KMS-11 (cell line): ENCODE measurements at regions not wholly inside any gene's neighbourhood (a gene's known extent, or its start where the extent isn't known, plus 50 kb on each side); places are given as distances from the start of the nearest gene placed in this dataset.

Experiments
- H2AFZ ChIP-seq: fragments of 200-600 bp; sonication (generic); 2 replicates; pipeline ENCODE4 v1.6.1; 2016; ENCODE audit warnings: antibody characterized with exemption, mixed run types, low read depth
- H3K27ac ChIP-seq: fragments of 200-600 bp; sonication (generic); 2 replicates; pipeline ENCODE4 v1.6.1; 2016; ENCODE audit warnings: mild to moderate bottlenecking, mixed run types
- H3K27me3 ChIP-seq: fragments of 200-600 bp; sonication (generic); 2 replicates; pipeline ENCODE4 v1.6.1; 2017; ENCODE audit warnings: mild to moderate bottlenecking, low read depth, mixed run types, moderate library complexity; ENCODE audit not compliant: insufficient read depth
- H3K36me3 ChIP-seq: fragments of 200-600 bp; sonication (generic); 2 replicates; pipeline ENCODE4 v1.6.1; 2017; ENCODE audit warnings: mild to moderate bottlenecking, mixed run types; ENCODE audit not compliant: insufficient read depth
- H3K4me1 ChIP-seq: fragments of 200-600 bp; sonication (generic); 2 replicates; pipeline ENCODE4 v1.6.1; 2016; ENCODE audit warnings: mild to moderate bottlenecking, low read depth, mixed run types; ENCODE audit not compliant: poor library complexity, severe bottlenecking
- H3K4me2 ChIP-seq: fragments of 200-600 bp; sonication (generic); 2 replicates; pipeline ENCODE4 v1.7.0; 2016; ENCODE audit warnings: mild to moderate bottlenecking, mixed run types
- H3K4me3 ChIP-seq: fragments of 200-600 bp; sonication (generic); IDR thresholded peaks from 2 replicates; pipeline ENCODE4 v1.6.1; 2017; ENCODE audit warnings: low read depth, low read length, mixed read lengths; ENCODE audit not compliant: insufficient read depth
- H3K79me2 ChIP-seq: fragments of 200-600 bp; sonication (generic); 2 replicates; pipeline ENCODE4 v1.6.1; 2016; ENCODE audit warnings: low read depth, mixed run types; ENCODE audit not compliant: insufficient read depth
- H3K9ac ChIP-seq: fragments of 200-600 bp; sonication (generic); 2 replicates; pipeline ENCODE4 v1.6.1; 2016; ENCODE audit warnings: mild to moderate bottlenecking, mixed run types
- H4K20me1 ChIP-seq: fragments of 200-600 bp; sonication (generic); 2 replicates; pipeline ENCODE4 v1.6.1; 2016; ENCODE audit warnings: mild to moderate bottlenecking, mixed run types; ENCODE audit not compliant: insufficient read depth
- CTCF ChIP-seq: fragments of 200-600 bp; sonication (generic); conservative IDR thresholded peaks from 2 replicates; pipeline ENCODE4 v1.6.1; 2017; ENCODE audit warnings: low read depth, mild to moderate bottlenecking, antibody characterized with exemption, low read length, moderate library complexity, mixed read lengths

DNA sequence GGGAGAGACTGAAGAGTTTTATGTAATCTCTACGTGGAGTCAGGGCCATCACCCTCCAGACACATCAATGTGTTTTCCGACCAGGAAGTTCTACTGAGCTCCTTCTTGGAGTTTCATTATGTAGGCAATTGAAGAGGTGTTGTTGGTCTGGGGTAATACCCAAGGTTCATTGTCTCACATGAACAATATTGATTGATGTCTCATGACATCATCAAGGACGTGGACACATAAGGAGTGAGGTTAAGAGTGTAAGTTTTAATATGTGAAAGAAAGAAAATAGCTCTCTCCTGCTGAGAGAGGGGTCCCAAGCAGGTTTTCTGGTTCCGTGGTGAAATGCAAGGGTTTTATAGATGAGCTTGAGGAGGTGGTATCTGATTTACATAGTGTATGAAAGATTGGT, 280.7 kb upstream of the MIR17HG start:
- Histone ChIP-seq H3K4me3 (no peak overlapping the region), H3K4me2 (no peak overlapping the region), H3K27me3 (no peaks in the 10 kb centered on the region), H3K9ac (no peak overlapping the region), H3K27ac (no peak overlapping the region), H3K4me1 (no peaks in the 10 kb centered on the region), H3K36me3 (no peaks in the 10 kb centered on the region), H4K20me1 (no peaks in the 10 kb centered on the region), H3K79me2 (no peaks in the 10 kb centered on the region), H2AFZ (no peak overlapping the region)
- no peak for TF ChIP-seq CTCF

- Histone ChIP-seq H3K4me3 (no peak overlapping the region), H3K36me3 (no peaks in the 10 kb centered on the region), H3K27me3 (no peaks in the 10 kb centered on the region), H3K4me1 (no peaks in the 10 kb centered on the region), H3K27ac (no peak overlapping the region), H3K79me2 (no peaks in the 10 kb centered on the region), H2AFZ (no peak overlapping the region), H3K4me2 (no peak overlapping the region), H4K20me1 (no peaks in the 10 kb centered on the region), H3K9ac (no peak overlapping the region)
- no peak for TF ChIP-seq CTCF
Measured at GRCh38 chr13:91072486-91072885, 275.0 kb upstream of the MIR17HG start.

GRCh38 chr13:91074091-91074490, 273.4 kb upstream of the MIR17HG start:
- no peak for TF ChIP-seq CTCF
- Histone ChIP-seq H3K4me3 (no peak overlapping the region), H3K4me2 (no peak overlapping the region), H3K79me2 (no peaks in the 10 kb centered on the region), H3K36me3 (no peaks in the 10 kb centered on the region), H4K20me1 (no peaks in the 10 kb centered on the region), H3K27me3 (no peaks in the 10 kb centered on the region), H3K9ac (no peak overlapping the region), H2AFZ (no peak overlapping the region), H3K27ac (no peak overlapping the region), H3K4me1 (no peaks in the 10 kb centered on the region)

GRCh38 chr13:91076830-91077229, 270.7 kb upstream of the MIR17HG start:
- Histone ChIP-seq H4K20me1 (no peaks in the 10 kb centered on the region), H3K27ac (no peak overlapping the region), H3K4me3 (no peak overlapping the region), H2AFZ (no peak overlapping the region), H3K27me3 (no peaks in the 10 kb centered on the region), H3K79me2 (no peaks in the 10 kb centered on the region), H3K4me1 (no peaks in the 10 kb centered on the region), H3K9ac (no peak overlapping the region), H3K36me3 (no peaks in the 10 kb centered on the region), H3K4me2 (no peak overlapping the region)
- no peak for TF ChIP-seq CTCF
